ENCODE measurements at regions not wholly inside any gene's neighbourhood (a gene's known extent, or its start where the extent isn't known, plus 50 kb on each side); places are given as distances from the start of the nearest gene placed in this dataset.

DNA sequence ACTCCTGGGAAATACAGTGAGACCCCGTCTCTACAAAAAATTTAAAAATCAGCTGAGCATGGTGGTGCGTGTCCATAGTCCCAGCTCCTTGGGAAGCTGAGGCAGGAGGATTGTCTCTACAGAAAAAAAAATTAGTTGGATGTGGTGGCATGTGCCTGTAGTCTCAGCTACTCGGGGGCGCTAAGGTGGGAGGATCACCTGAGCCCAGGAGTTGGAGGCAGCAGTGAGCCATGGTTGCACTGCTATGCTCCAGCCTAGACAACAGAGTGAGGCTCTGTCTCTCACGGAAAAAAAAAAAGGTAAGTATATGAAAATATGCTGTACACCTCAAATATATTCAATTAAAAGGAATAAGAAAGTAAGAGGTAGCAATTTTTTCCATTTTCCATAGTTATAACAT lies 92.5 kb upstream of the TGIF1 start:
- Histone ChIP-seq H3K36me3 (ENCODE audit: control insufficient read depth, insufficient read depth, low read length) (no peaks in the 10 kb centered on the region), H3K4me1 (ENCODE audit: control insufficient read depth, insufficient read depth, low read length) (no peaks in the 10 kb centered on the region), H3K27ac (ENCODE audit: low read length) (no peak overlapping the region), H3K4me3 (ENCODE audit: low read length) (no peak overlapping the region), H3K9me3 (ENCODE audit: control insufficient read depth, low read depth, low read length) (peaks cover 6% of the 10 kb centered on the region), H3K27me3 (ENCODE audit: control insufficient read depth, insufficient read depth, low read length) (no peaks in the 10 kb centered on the region)
- DNase-seq = no peak
- no CpG with 5 or more reads among the region's 5 CpGs for WGBS (ENCODE audit: insufficient coverage, low lambda C conversion rate)

DNA sequence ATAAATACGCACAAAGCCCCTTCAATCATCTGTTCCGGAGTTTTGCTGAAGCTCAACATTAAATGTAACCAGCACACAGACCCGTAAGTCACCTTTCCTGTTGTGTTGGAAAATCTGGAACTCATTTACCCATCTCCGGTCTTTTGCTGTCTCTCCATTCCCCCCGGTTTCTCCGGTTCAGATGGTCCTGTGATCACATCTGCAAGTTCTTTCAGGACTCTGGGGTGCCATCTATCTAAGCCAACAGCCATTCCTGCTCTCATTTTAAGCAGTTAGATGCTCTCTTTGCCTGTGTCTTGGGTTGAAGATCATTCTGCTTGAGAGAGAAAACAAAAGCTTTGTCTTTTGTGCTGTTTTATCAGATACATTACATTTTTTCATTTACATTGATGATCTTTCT lies 91.7 kb upstream of the TGIF1 start:
- no peaks in the 10 kb centered on the region for H3K27me3 ChIP-seq (ENCODE audit: control insufficient read depth, insufficient read depth, low read length)
- no peaks in the 10 kb centered on the region for H3K4me1 ChIP-seq (ENCODE audit: control insufficient read depth, insufficient read depth, low read length)
- no peak overlapping the region for H3K4me3 ChIP-seq (ENCODE audit: low read length)
- H3K36me3 ChIP-seq (ENCODE audit: control insufficient read depth, insufficient read depth, low read length) = no peaks in the 10 kb centered on the region
- no peak for DNase-seq
- peaks cover 6% of the 10 kb centered on the region for H3K9me3 ChIP-seq (ENCODE audit: control insufficient read depth, low read depth, low read length)
- no peak overlapping the region for H3K27ac ChIP-seq (ENCODE audit: low read length)
- no CpG with 5 or more reads among the region's 6 CpGs for WGBS (ENCODE audit: insufficient coverage, low lambda C conversion rate)

DNA sequence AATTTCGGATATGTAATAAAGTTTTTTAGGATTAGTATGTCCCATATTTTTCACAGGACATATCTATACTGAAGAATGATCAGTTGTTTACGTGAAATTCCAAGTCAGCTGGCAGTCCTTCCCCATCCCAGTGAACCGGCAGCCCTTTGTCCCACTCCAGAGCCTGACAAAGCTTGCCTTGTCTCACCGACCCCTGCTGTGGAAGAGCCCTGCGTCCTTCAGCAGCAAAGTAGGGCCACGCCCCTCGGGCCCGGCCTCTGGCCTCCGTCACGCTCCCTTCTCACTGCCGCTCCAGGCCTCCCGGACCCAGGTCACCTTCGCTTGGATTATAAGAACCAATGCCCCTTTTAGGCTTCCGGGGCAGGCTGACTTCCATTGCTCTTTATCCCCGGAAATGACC lies 89.8 kb upstream of the TGIF1 start:
- H3K27ac ChIP-seq (ENCODE audit: low read length) = no peak overlapping the region
- H3K9me3 ChIP-seq (ENCODE audit: control insufficient read depth, low read depth, low read length) = peaks cover 6% of the 10 kb centered on the region
- no peaks in the 10 kb centered on the region for H3K27me3 ChIP-seq (ENCODE audit: control insufficient read depth, insufficient read depth, low read length)
- no CpG with 5 or more reads among the region's 15 CpGs for WGBS (ENCODE audit: insufficient coverage, low lambda C conversion rate)
- H3K4me1 ChIP-seq (ENCODE audit: control insufficient read depth, insufficient read depth, low read length) = no peaks in the 10 kb centered on the region
- H3K4me3 ChIP-seq (ENCODE audit: low read length) = no peak overlapping the region
- no peak for DNase-seq
- no peaks in the 10 kb centered on the region for H3K36me3 ChIP-seq (ENCODE audit: control insufficient read depth, insufficient read depth, low read length)

DNA sequence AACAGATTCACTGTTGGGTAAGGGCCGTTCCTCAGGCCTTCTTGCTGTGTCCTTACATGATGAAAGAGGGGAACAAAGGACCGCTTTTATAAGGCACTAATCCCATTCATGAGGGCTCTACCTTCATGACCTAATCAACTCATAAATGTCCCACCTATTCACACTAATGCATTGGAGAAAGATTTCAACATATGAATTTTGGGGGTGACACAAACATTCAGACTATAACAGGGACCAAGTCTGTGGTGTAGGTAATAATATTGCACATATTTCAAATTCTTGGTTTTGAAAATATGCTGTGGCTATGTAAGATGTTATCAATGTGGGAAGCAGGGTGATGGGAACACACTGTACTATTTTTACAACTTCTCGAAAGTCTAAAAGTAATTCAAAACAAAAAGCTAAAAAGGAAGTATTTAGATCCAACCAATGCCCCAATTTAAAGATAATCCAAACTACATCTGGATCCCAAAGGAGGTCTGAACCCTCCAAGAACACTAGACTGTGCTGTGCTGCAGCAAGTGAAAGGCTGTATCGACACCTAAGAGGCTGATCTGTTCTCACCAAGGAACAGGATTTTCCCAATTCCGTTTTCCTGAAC lies 82.4 kb upstream of the TGIF1 start:
- no peak overlapping the region for H3K27ac ChIP-seq (ENCODE audit: low read length)
- no peak for DNase-seq
- no peaks in the 10 kb centered on the region for H3K36me3 ChIP-seq (ENCODE audit: control insufficient read depth, insufficient read depth, low read length)
- H3K4me1 ChIP-seq (ENCODE audit: control insufficient read depth, insufficient read depth, low read length) = no peaks in the 10 kb centered on the region
- no peaks in the 10 kb centered on the region for H3K27me3 ChIP-seq (ENCODE audit: control insufficient read depth, insufficient read depth, low read length)
- no peaks in the 10 kb centered on the region for H3K9me3 ChIP-seq (ENCODE audit: control insufficient read depth, low read depth, low read length)
- no CpG with 5 or more reads among the region's 5 CpGs for WGBS (ENCODE audit: insufficient coverage, low lambda C conversion rate)
- H3K4me3 ChIP-seq (ENCODE audit: low read length) = no peak overlapping the region

DNA sequence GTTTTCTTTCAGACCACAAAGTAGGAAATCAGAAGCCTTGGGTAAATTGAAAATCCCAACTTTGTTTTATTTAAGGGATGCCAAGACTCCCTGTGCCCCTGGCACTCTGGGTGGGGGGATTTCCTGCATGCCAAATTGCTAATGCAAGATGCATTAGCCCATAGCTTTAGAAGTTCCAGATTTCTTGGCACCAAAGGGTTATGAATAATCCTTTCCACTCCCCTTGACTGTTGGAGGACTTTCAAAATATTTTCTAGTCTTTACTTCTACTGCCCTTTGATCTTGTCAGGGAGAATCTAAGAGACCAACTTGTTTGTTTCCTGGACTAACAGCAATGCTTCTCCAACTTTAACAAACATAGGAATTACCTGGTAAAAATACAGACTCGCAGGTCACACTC lies 81.8 kb upstream of the TGIF1 start:
- WGBS (ENCODE audit: insufficient coverage, low lambda C conversion rate) = 100% methylated on average over 1 of the region's 1 CpG
- no peaks in the 10 kb centered on the region for H3K27me3 ChIP-seq (ENCODE audit: control insufficient read depth, insufficient read depth, low read length)
- no peaks in the 10 kb centered on the region for H3K9me3 ChIP-seq (ENCODE audit: control insufficient read depth, low read depth, low read length)
- no peaks in the 10 kb centered on the region for H3K36me3 ChIP-seq (ENCODE audit: control insufficient read depth, insufficient read depth, low read length)
- H3K27ac ChIP-seq (ENCODE audit: low read length) = no peak overlapping the region
- no peaks in the 10 kb centered on the region for H3K4me1 ChIP-seq (ENCODE audit: control insufficient read depth, insufficient read depth, low read length)
- no peak overlapping the region for H3K4me3 ChIP-seq (ENCODE audit: low read length)
- no peak for DNase-seq

DNA sequence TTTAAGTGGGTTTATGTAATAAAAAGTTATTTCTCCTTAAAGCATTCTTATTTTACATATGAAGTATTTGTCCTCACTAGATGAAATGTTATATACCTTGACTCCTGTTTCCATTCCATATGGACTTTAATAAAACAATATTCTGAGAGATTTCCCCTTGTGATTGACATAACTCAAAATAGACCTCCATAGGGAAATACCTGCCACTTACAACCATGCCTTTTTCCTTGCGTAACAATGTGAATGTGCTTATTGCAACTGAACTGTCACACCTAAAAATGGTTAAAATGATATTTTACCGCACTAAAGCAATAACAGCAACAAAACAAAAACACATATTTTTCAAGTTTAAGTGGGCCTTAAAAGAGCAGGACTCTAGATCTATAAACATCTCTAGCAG lies 70.3 kb upstream of the TGIF1 start:
- Histone ChIP-seq H3K27me3 (ENCODE audit: control insufficient read depth, insufficient read depth, low read length) (no peaks in the 10 kb centered on the region), H3K36me3 (ENCODE audit: control insufficient read depth, insufficient read depth, low read length) (no peaks in the 10 kb centered on the region), H3K9me3 (ENCODE audit: control insufficient read depth, low read depth, low read length) (no peaks in the 10 kb centered on the region), H3K4me3 (ENCODE audit: low read length) (no peak overlapping the region), H3K4me1 (ENCODE audit: control insufficient read depth, insufficient read depth, low read length) (no peaks in the 10 kb centered on the region), H3K27ac (ENCODE audit: low read length) (no peak overlapping the region)
- WGBS (ENCODE audit: insufficient coverage, low lambda C conversion rate) = no CpG with 5 or more reads among the region's 2 CpGs
- DNase-seq = no peak

DNA sequence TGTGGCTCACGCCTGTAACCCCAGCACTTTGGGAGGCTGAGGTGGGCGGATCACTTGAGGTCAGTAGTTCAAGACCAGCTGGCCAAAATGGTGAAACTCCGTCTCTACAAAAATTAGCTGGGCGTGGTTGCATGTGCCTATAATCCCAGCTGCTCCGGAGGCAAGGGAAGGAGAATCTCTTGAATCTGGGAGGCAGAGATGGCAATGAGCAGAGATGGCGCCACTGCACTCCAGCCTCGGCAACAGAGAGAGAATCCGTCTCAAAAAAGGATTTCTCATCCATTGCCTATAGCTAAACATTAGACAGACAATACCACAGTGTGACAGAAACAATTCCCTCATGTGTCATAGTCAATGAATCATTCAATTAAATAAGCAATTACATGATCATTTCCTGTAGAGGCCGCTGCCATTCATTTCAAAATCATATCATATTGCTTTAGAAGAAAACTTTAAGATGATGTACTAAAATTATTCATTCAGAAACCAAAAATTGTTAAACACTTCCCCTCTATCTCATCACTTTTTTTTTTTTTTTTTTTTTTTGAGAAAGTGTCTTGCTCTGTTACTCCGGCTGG lies 69.5 kb upstream of the TGIF1 start:
- Histone ChIP-seq H3K27me3 (ENCODE audit: control insufficient read depth, insufficient read depth, low read length) (no peaks in the 10 kb centered on the region), H3K9me3 (ENCODE audit: control insufficient read depth, low read depth, low read length) (no peaks in the 10 kb centered on the region), H3K27ac (ENCODE audit: low read length) (no peak overlapping the region), H3K4me1 (ENCODE audit: control insufficient read depth, insufficient read depth, low read length) (no peaks in the 10 kb centered on the region), H3K36me3 (ENCODE audit: control insufficient read depth, insufficient read depth, low read length) (no peaks in the 10 kb centered on the region), H3K4me3 (ENCODE audit: low read length) (no peak overlapping the region)
- DNase-seq = no peak
- 100% methylated on average over 1 of the region's 10 CpGs for WGBS (ENCODE audit: insufficient coverage, low lambda C conversion rate)

DNA sequence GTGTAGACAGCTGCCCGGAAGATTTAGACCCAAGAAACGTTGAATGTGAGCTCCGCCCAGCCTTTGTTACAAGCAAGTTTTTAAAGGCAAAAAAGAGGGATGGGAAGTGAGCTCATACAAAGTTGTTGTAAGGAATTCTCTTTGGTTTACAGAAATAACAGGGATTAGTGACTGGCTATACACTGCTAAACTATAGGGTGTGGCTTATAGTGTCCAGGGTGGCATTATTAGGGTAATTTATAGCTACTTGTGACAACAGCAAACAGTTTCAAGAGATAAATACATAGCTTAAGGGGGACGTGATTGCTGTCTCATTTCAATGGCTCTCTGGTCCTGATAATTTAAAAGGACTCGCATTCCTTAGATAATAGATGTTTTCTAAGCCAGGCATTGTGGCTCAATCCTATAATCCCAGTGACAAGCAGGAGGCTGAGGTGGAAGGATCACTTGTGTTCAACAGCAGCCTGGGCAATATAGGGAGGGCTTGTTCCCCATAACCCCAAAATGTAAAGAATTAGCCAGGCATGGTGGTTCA lies 66.5 kb upstream of the TGIF1 start:
- 15% methylated on average over 3 of the region's 5 CpGs for WGBS (ENCODE audit: insufficient coverage, low lambda C conversion rate)
- no peak for DNase-seq

DNA sequence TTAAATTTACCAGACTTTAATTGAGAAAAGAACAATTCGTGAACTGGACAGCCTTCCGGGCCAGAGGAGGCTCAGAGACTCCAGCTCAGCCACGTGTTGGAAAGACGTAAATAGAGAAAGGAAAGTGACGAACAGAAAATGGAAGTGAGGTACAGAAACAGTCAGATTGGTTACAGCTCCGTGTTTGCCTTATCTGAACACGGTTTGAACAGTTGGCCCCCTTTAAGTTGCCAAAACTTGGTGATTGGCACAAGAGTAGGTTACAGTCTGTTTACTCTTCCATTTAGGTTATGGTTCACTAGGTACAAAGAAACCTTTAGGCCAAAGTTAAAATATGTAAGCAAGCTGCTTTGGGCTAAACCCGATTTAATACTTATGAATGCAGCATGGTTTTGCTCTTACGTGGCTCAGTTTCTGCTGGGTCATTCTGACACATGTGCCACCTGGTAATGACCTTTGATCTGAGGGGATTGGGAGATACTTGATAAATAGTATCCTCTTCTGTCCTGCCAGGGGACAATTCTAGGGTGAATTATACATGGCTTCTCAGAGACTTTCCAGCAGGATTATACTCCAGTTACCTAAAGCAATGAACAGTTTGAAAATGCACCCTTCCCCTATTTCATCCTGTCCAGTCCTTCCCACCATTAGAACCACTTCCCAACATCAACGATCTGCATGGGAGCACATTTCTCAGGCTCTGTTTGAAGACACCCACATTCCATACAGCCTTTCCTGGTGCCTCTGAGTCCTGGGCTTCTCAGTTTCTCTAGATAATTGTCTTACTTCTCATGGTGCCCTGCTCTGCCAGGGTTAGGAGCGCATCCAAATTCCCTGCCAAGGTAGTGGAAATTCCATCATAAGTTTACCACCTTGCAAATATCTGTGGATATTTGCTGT lies 65.1 kb upstream of the TGIF1 start:
- no peaks in the 10 kb centered on the region for H3K27me3 ChIP-seq (ENCODE audit: control insufficient read depth, insufficient read depth, low read length)
- H3K4me1 ChIP-seq (ENCODE audit: control insufficient read depth, insufficient read depth, low read length) = no peaks in the 10 kb centered on the region
- H3K9me3 ChIP-seq (ENCODE audit: control insufficient read depth, low read depth, low read length) = peaks cover 1% of the 10 kb centered on the region
- H3K27ac ChIP-seq (ENCODE audit: low read length) = no peak overlapping the region
- no peak overlapping the region for H3K4me3 ChIP-seq (ENCODE audit: low read length)
- H3K36me3 ChIP-seq (ENCODE audit: control insufficient read depth, insufficient read depth, low read length) = no peaks in the 10 kb centered on the region
- DNase-seq = no peak
- 91% methylated on average over 5 of the region's 11 CpGs for WGBS (ENCODE audit: insufficient coverage, low lambda C conversion rate)

More for the DNA sequence above, 66.5 kb upstream of the TGIF1 start:
- no peaks in the 10 kb centered on the region for H3K36me3 ChIP-seq (ENCODE audit: control insufficient read depth, insufficient read depth, low read length)
- no peaks in the 10 kb centered on the region for H3K4me1 ChIP-seq (ENCODE audit: control insufficient read depth, insufficient read depth, low read length)
- no peak overlapping the region for H3K27ac ChIP-seq (ENCODE audit: low read length)
- H3K9me3 ChIP-seq (ENCODE audit: control insufficient read depth, low read depth, low read length) = no peaks in the 10 kb centered on the region
- H3K4me3 ChIP-seq (ENCODE audit: low read length) = no peak overlapping the region
- no peaks in the 10 kb centered on the region for H3K27me3 ChIP-seq (ENCODE audit: control insufficient read depth, insufficient read depth, low read length)

DNA sequence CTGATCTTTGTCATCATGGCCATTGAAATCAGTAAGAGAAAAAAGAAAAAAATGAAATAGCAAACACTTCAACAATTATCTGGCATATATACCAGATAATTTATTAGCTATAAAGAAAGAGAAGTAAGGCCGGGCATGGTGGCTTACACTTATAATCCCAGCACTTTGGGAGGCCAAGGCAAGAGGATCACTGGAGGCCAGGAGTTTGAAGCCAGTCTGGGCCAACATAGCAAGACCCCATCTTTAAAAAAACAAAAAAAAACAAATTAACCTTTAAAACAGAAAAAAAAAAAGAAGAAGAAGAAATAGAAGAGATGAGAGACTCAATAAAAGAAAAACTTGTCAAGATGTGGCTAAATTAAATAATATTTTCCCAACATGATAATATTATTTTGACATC lies 61.6 kb upstream of the TGIF1 start:
- peaks cover 4% of the 10 kb centered on the region for H3K9me3 ChIP-seq (ENCODE audit: control insufficient read depth, low read depth, low read length)
- DNase-seq = no peak
- no peak overlapping the region for H3K27ac ChIP-seq (ENCODE audit: low read length)
- no CpG with 5 or more reads among the region's 1 CpG for WGBS (ENCODE audit: insufficient coverage, low lambda C conversion rate)
- H3K4me3 ChIP-seq (ENCODE audit: low read length) = no peak overlapping the region
- no peaks in the 10 kb centered on the region for H3K27me3 ChIP-seq (ENCODE audit: control insufficient read depth, insufficient read depth, low read length)
- H3K36me3 ChIP-seq (ENCODE audit: control insufficient read depth, insufficient read depth, low read length) = no peaks in the 10 kb centered on the region
- H3K4me1 ChIP-seq (ENCODE audit: control insufficient read depth, insufficient read depth, low read length) = no peaks in the 10 kb centered on the region

All from large intestine (tissue), 3 donors.